Neuronal stem cell (in vitro differentiated cells): ENCODE measurements at regions not wholly inside any gene's neighbourhood (a gene's known extent, or its start where the extent isn't known, plus 50 kb on each side); places are given as distances from the start of the nearest gene placed in this dataset.
A peak's percentile ranks its signal among the peaks of the same experiment; 100 is the strongest.

Experiments used
- DNase-seq: peaks from one replicate; pipeline ENCODE4 v3.0.0-alpha.2; 2013; ENCODE audit warnings: low spot score
- H2AFZ ChIP-seq: one replicate; pipeline ENCODE4 v1.6.1; 2013; ENCODE audit warnings: mild to moderate bottlenecking, low read length, inconsistent platforms
- H2AK5ac ChIP-seq: 2 replicates; pipeline ENCODE4 v1.6.1; 2013; ENCODE audit warnings: low read depth, mild to moderate bottlenecking, inconsistent platforms, low read length, moderate library complexity, mixed read lengths
- H2BK120ac ChIP-seq: 2 replicates; pipeline ENCODE4 v1.6.1; 2013; ENCODE audit warnings: low read depth, mild to moderate bottlenecking, inconsistent platforms, low read length, moderate library complexity, mixed read lengths
- H2BK12ac ChIP-seq: one replicate; pipeline ENCODE4 v1.6.1; 2013; ENCODE audit warnings: low read length, inconsistent platforms
- H2BK15ac ChIP-seq: 2 replicates; pipeline ENCODE4 v1.6.1; 2013; ENCODE audit warnings: mild to moderate bottlenecking, low read length, inconsistent platforms, mixed read lengths
- H2BK5ac ChIP-seq: one replicate; pipeline ENCODE4 v1.6.1; 2013; ENCODE audit warnings: inconsistent platforms, mild to moderate bottlenecking, low read length, moderate library complexity
- H3K14ac ChIP-seq: one replicate; pipeline ENCODE4 v1.6.1; 2013; ENCODE audit warnings: low read length, inconsistent platforms
- H3K18ac ChIP-seq: 2 replicates; pipeline ENCODE4 v1.6.1; 2013; ENCODE audit warnings: low read length, inconsistent platforms
- H3K23ac ChIP-seq: 2 replicates; pipeline ENCODE4 v1.6.1; 2013; ENCODE audit warnings: low read depth, mild to moderate bottlenecking, mixed read lengths, low read length, inconsistent platforms; ENCODE audit not compliant: poor library complexity
- H3K27ac ChIP-seq: replicated peaks from 3 replicates; pipeline ENCODE4 v1.5.1; 2013; ENCODE audit warnings: low read length, inconsistent platforms
- H3K27me3 ChIP-seq, 3 experiments: 2 replicates each; pipeline ENCODE4 v1.6.1; 2013; ENCODE audit warnings: low read length in 3 of 3, mild to moderate bottlenecking in 2 of 3, inconsistent platforms in 1 of 3, low read depth in 1 of 3, mixed read lengths in 1 of 3, moderate library complexity in 1 of 3; ENCODE audit not compliant: control insufficient read depth in 3 of 3, insufficient read depth in 3 of 3
- H3K36me3 ChIP-seq, 2 donors: replicated peaks in 1 of 2; 2 replicates each; pipeline ENCODE4 v1.6.1; 2013; ENCODE audit warnings: low read length in 2 of 2; ENCODE audit not compliant: control insufficient read depth in 2 of 2, insufficient read depth in 2 of 2
- H3K4ac ChIP-seq: 2 replicates; pipeline ENCODE4 v1.6.1; 2013; ENCODE audit warnings: inconsistent platforms, mild to moderate bottlenecking, low read length, moderate library complexity
- H3K4me1 ChIP-seq, 2 donors: 1 replicate in 1 of 2; 2 replicates in 1 of 2; pipeline ENCODE4 v1.6.1; 2013; ENCODE audit warnings: low read length in 2 of 2, low read depth in 1 of 2; ENCODE audit not compliant: control insufficient read depth in 2 of 2, insufficient read depth in 1 of 2
- H3K4me2 ChIP-seq: one replicate; pipeline ENCODE4 v1.6.1; 2013; ENCODE audit warnings: mild to moderate bottlenecking, low read length, inconsistent platforms; ENCODE audit not compliant: insufficient read depth, poor library complexity, severe bottlenecking
- H3K4me3 ChIP-seq, 2 donors: 2 replicates each; pipeline ENCODE4 v1.5.1; 2013; ENCODE audit warnings: low read length in 2 of 2, mild to moderate bottlenecking in 2 of 2, inconsistent platforms in 1 of 2, moderate library complexity in 1 of 2
- H3K79me1 ChIP-seq: one replicate; pipeline ENCODE4 v1.6.1; 2013; ENCODE audit warnings: low read depth, mild to moderate bottlenecking, inconsistent platforms, low read length, moderate library complexity
- H3K9ac ChIP-seq: one replicate; pipeline ENCODE4 v1.6.1; 2013; ENCODE audit warnings: mild to moderate bottlenecking, low read depth, low read length, inconsistent platforms; ENCODE audit not compliant: poor library complexity
- H3K9me3 ChIP-seq, 2 donors: replicated peaks in 1 of 2; 2 replicates each; pipeline versions ENCODE3 to v1.6.1; 2013; ENCODE audit warnings: low read length in 2 of 2, mild to moderate bottlenecking in 2 of 2, inconsistent platforms in 1 of 2, low read depth in 1 of 2, mixed read lengths in 1 of 2, moderate library complexity in 1 of 2; ENCODE audit not compliant: control insufficient read depth in 2 of 2, insufficient read depth in 1 of 2
- H4K8ac ChIP-seq: one replicate; pipeline ENCODE4 v1.6.1; 2013; ENCODE audit warnings: low read depth, mild to moderate bottlenecking, inconsistent platforms, low read length, moderate library complexity
- H4K91ac ChIP-seq: one replicate; pipeline ENCODE4 v1.6.1; 2013; ENCODE audit warnings: low read length, low read depth, mild to moderate bottlenecking, inconsistent platforms; ENCODE audit not compliant: poor library complexity
- WGBS, 2 donors: extraction: QIAGEN DNeasy Blood & Tissue Kit; methylation state at CpG; one replicate each; pipeline ENCODE4 v1.1.7; 2013; ENCODE audit warnings: missing lambda C conversion rate in 2 of 2, mixed read lengths in 1 of 2; ENCODE audit not compliant: insufficient read length in 2 of 2, insufficient replicate concordance in 1 of 2; ENCODE audit errors: extremely low coverage in 2 of 2; 5-methylcytosine and 5-hydroxymethylcytosine counted together

- Histone ChIP-seq H3K27me3 (no peaks in the 10 kb centered on the region), H3K79me1 (no peaks in the 10 kb centered on the region), H4K91ac (no peak overlapping the region), H3K4me2 (no peak overlapping the region), H2BK120ac (no peak overlapping the region), H2BK15ac (no peak overlapping the region), H2BK5ac (no peak overlapping the region), H3K4me3 (no peak overlapping the region), H3K4me1 (no peaks in the 10 kb centered on the region), H3K36me3 (no peaks in the 10 kb centered on the region), H2AFZ (no peak overlapping the region), H2BK12ac (no peak overlapping the region), H3K4ac (no peak overlapping the region), H4K8ac (no peak overlapping the region), H2AK5ac (no peak overlapping the region), H3K9me3 (no peaks in the 10 kb centered on the region), H3K9ac (no peak overlapping the region), H3K23ac (no peak overlapping the region), H3K27ac (no peak overlapping the region), H3K14ac (no peak overlapping the region), H3K18ac (no peak overlapping the region)
- no peak for DNase-seq
Measured at GRCh38 chr6:128686084-128686483, 165.7 kb upstream of the PTPRK start.

- H2AFZ ChIP-seq, result no peak overlapping the region
- H3K4ac ChIP-seq, result no peak overlapping the region
- H2BK15ac ChIP-seq, result no peak overlapping the region
- no peak overlapping the region for H2BK12ac ChIP-seq
- no peak overlapping the region for H3K9ac ChIP-seq
- no peak overlapping the region for H2AK5ac ChIP-seq
- H2BK120ac ChIP-seq, result no peak overlapping the region
- no peak overlapping the region for H4K91ac ChIP-seq
- H3K9me3 ChIP-seq, result no peaks in the 10 kb centered on the region
- H4K8ac ChIP-seq, result no peak overlapping the region
- no peaks in the 10 kb centered on the region for H3K79me1 ChIP-seq
- H3K4me3 ChIP-seq, result no peak overlapping the region
- DNase-seq, result no peak
- H3K27ac ChIP-seq, result no peak overlapping the region
- H3K4me1 ChIP-seq, result no peaks in the 10 kb centered on the region
- H3K18ac ChIP-seq, result no peak overlapping the region
- H2BK5ac ChIP-seq, result no peak overlapping the region
- H3K27me3 ChIP-seq, result no peaks in the 10 kb centered on the region
- H3K4me2 ChIP-seq, result no peak overlapping the region
- no peaks in the 10 kb centered on the region for H3K36me3 ChIP-seq
- no peak overlapping the region for H3K14ac ChIP-seq
- H3K23ac ChIP-seq, result no peak overlapping the region
Measured at GRCh38 chr6:128676456-128676855, 156.1 kb upstream of the PTPRK start.

GRCh38 chr6:128672023-128672422 is 151.6 kb upstream of the PTPRK start:
- Histone ChIP-seq H3K14ac (no peak overlapping the region), H3K27ac (no peak overlapping the region), H3K79me1 (no peaks in the 10 kb centered on the region), H3K4ac (no peak overlapping the region), H3K36me3 (no peaks in the 10 kb centered on the region), H2BK5ac (no peak overlapping the region), H2AK5ac (no peak overlapping the region), H3K4me1 (no peaks in the 10 kb centered on the region), H3K4me2 (no peak overlapping the region), H3K18ac (no peak overlapping the region), H4K91ac (no peak overlapping the region), H4K8ac (no peak overlapping the region), H3K4me3 (no peak overlapping the region), H2BK12ac (no peak overlapping the region), H3K27me3 (no peaks in the 10 kb centered on the region), H2BK15ac (no peak overlapping the region), H3K23ac (no peak overlapping the region), H2BK120ac (no peak overlapping the region), H2AFZ (no peak overlapping the region), H3K9ac (no peak overlapping the region), H3K9me3 (no peaks in the 10 kb centered on the region)
- WGBS, 2 donors, result no CpG with 5 or more reads among the region's 3 CpGs
- DNase-seq, result no peak

GRCh38 chr6:128667339-128667858 is 147.0 kb upstream of the PTPRK start:
- Histone ChIP-seq H3K23ac (no peak overlapping the region), H2BK5ac (no peak overlapping the region), H3K4me3 (no peak overlapping the region), H2BK12ac (no peak overlapping the region), H2AFZ (peak overlapping the region; percentile 59), H2BK120ac (no peak overlapping the region), H3K4me2 (no peak overlapping the region), H3K9ac (no peak overlapping the region), H3K4ac (no peak overlapping the region), H2BK15ac (no peak overlapping the region), H3K14ac (no peak overlapping the region), H4K8ac (no peak overlapping the region), H3K18ac (no peak overlapping the region), H2AK5ac (no peak overlapping the region), H3K9me3 (no peaks in the 10 kb centered on the region), H3K27ac (no peak overlapping the region), H3K36me3 (no peaks in the 10 kb centered on the region), H4K91ac (no peak overlapping the region), H3K27me3 (no peaks in the 10 kb centered on the region), H3K4me1 (no peaks in the 10 kb centered on the region), H3K79me1 (no peaks in the 10 kb centered on the region)
- no CpG with 5 or more reads among the region's 4 CpGs for WGBS, 2 donors
- no peak for DNase-seq
